ENCODE measurements at regions not wholly inside any gene's neighbourhood (a gene's known extent, or its start where the extent isn't known, plus 50 kb on each side); places are given as distances from the start of the nearest gene placed in this dataset.

DNA sequence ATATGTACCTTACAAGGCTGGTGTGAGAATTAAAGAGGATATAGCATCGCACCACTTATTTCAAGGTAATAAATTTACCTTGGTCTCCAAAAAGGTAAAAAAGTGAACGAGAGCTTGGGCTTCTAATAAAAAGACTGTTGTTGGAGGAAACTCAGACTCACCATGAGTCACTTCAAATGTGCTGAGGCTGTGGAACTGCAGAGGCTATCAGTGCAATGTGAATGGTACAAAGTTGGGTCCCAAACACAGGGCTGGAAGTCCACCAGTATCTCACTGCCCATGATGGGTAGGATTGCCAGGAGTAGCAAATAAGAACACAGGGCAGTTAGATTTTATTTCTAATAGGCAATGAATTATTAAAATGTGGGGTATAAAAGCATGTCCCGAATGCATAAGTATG, 200.6 kb downstream of the MAFB start:
- DNase-seq (ENCODE audit: low spot score) (no peak), ATAC-seq (no peak)
- Mint-ChIP-seq H3K9me3 (peaks cover 3% of the 10 kb centered on the region; the same call in 1 of the 2 replicates), H3K4me3 (no peak overlapping the region), H3K27me3 (ENCODE audit: low read depth) (no peaks in the 10 kb centered on the region), H3K4me1 (peaks cover 4% of the 10 kb centered on the region), H3K27ac (no peak overlapping the region), H3K36me3 (peaks cover 2% of the 10 kb centered on the region; the same call in 1 of the 2 replicates)
- ChIA-PET CTCF (no interaction called here), POLR2A (no interaction called here)
- TF ChIP-seq TCF7 (CRISPR knock-in tag; IDR thresholded peaks at IDR 0.05; ENCODE audit: low read depth) (no peak), GABPB1 (CRISPR knock-in tag; IDR thresholded peaks at IDR 0.05) (no peak), CTCF (IDR thresholded peaks at IDR 0.05) (no peak), FOXK1 (CRISPR knock-in tag; IDR thresholded peaks at IDR 0.05) (no peak), IRF2 (CRISPR knock-in tag; IDR thresholded peaks at IDR 0.05; ENCODE audit: borderline replicate concordance, low read depth) (no peak), NFATC4 (CRISPR knock-in tag; IDR thresholded peaks at IDR 0.05) (no peak), ZNF396 (CRISPR knock-in tag; IDR thresholded peaks at IDR 0.05; ENCODE audit: borderline replicate concordance) (no peak), SMAD4 (CRISPR knock-in tag; IDR thresholded peaks at IDR 0.05) (no peak), ZBTB43 (CRISPR knock-in tag; IDR thresholded peaks at IDR 0.05) (no peak)
- TF ChIP-seq, protein P1, sequence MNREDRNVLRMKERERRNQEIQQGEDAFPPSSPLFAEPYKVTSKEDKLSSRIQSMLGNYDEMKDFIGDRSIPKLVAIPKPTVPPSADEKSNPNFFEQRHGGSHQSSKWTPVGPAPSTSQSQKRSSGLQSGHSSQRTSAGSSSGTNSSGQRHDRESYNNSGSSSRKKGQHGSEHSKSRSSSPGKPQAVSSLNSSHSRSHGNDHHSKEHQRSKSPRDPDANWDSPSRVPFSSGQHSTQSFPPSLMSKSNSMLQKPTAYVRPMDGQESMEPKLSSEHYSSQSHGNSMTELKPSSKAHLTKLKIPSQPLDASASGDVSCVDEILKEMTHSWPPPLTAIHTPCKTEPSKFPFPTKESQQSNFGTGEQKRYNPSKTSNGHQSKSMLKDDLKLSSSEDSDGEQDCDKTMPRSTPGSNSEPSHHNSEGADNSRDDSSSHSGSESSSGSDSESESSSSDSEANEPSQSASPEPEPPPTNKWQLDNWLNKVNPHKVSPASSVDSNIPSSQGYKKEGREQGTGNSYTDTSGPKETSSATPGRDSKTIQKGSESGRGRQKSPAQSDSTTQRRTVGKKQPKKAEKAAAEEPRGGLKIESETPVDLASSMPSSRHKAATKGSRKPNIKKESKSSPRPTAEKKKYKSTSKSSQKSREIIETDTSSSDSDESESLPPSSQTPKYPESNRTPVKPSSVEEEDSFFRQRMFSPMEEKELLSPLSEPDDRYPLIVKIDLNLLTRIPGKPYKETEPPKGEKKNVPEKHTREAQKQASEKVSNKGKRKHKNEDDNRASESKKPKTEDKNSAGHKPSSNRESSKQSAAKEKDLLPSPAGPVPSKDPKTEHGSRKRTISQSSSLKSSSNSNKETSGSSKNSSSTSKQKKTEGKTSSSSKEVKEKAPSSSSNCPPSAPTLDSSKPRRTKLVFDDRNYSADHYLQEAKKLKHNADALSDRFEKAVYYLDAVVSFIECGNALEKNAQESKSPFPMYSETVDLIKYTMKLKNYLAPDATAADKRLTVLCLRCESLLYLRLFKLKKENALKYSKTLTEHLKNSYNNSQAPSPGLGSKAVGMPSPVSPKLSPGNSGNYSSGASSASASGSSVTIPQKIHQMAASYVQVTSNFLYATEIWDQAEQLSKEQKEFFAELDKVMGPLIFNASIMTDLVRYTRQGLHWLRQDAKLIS (CRISPR knock-in tag; IDR thresholded peaks at IDR 0.05; ENCODE audit: borderline replicate concordance) = no peak
- TF ChIP-seq, protein P2, sequence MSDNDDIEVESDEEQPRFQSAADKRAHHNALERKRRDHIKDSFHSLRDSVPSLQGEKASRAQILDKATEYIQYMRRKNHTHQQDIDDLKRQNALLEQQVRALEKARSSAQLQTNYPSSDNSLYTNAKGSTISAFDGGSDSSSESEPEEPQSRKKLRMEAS (CRISPR knock-in tag; IDR thresholded peaks at IDR 0.05) = no peak
- TF ChIP-seq, protein P3, sequence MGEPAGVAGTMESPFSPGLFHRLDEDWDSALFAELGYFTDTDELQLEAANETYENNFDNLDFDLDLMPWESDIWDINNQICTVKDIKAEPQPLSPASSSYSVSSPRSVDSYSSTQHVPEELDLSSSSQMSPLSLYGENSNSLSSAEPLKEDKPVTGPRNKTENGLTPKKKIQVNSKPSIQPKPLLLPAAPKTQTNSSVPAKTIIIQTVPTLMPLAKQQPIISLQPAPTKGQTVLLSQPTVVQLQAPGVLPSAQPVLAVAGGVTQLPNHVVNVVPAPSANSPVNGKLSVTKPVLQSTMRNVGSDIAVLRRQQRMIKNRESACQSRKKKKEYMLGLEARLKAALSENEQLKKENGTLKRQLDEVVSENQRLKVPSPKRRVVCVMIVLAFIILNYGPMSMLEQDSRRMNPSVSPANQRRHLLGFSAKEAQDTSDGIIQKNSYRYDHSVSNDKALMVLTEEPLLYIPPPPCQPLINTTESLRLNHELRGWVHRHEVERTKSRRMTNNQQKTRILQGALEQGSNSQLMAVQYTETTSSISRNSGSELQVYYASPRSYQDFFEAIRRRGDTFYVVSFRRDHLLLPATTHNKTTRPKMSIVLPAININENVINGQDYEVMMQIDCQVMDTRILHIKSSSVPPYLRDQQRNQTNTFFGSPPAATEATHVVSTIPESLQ (CRISPR knock-in tag; IDR thresholded peaks at IDR 0.05) = no peak
- TF ChIP-seq, protein P4, sequence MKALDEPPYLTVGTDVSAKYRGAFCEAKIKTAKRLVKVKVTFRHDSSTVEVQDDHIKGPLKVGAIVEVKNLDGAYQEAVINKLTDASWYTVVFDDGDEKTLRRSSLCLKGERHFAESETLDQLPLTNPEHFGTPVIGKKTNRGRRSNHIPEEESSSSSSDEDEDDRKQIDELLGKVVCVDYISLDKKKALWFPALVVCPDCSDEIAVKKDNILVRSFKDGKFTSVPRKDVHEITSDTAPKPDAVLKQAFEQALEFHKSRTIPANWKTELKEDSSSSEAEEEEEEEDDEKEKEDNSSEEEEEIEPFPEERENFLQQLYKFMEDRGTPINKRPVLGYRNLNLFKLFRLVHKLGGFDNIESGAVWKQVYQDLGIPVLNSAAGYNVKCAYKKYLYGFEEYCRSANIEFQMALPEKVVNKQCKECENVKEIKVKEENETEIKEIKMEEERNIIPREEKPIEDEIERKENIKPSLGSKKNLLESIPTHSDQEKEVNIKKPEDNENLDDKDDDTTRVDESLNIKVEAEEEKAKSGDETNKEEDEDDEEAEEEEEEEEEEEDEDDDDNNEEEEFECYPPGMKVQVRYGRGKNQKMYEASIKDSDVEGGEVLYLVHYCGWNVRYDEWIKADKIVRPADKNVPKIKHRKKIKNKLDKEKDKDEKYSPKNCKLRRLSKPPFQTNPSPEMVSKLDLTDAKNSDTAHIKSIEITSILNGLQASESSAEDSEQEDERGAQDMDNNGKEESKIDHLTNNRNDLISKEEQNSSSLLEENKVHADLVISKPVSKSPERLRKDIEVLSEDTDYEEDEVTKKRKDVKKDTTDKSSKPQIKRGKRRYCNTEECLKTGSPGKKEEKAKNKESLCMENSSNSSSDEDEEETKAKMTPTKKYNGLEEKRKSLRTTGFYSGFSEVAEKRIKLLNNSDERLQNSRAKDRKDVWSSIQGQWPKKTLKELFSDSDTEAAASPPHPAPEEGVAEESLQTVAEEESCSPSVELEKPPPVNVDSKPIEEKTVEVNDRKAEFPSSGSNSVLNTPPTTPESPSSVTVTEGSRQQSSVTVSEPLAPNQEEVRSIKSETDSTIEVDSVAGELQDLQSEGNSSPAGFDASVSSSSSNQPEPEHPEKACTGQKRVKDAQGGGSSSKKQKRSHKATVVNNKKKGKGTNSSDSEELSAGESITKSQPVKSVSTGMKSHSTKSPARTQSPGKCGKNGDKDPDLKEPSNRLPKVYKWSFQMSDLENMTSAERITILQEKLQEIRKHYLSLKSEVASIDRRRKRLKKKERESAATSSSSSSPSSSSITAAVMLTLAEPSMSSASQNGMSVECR (CRISPR knock-in tag; IDR thresholded peaks at IDR 0.05; ENCODE audit: borderline replicate concordance) = no peak

Data from WTC11 (cell line).